G401.6 (cell line): ENCODE measurements at regions not wholly inside any gene's neighbourhood (a gene's known extent, or its start where the extent isn't known, plus 50 kb on each side); places are given as distances from the start of the nearest gene placed in this dataset.
"Not testable (repeated sequence)": the region's sequence is repeated elsewhere in the genome, so short reads cannot be mapped to it uniquely, and the experiment has no call there.

Experiments
- FAIRE-seq: peaks from 2 replicates; lab custom pipeline; 2012; peaks lifted over from hg19 to GRCh38; lab: Jason Lieb, UNC

- FAIRE-seq: no peak
Observed at GRCh38 chr13:101003566-101003965, 329.0 kb upstream of the TMTC4 start.

GRCh38 chr13:100989392-100989791 lies 314.8 kb upstream of the TMTC4 start:
- no peak for FAIRE-seq

- FAIRE-seq: no peak
Observed at GRCh38 chr13:100988921-100989320, 314.3 kb upstream of the TMTC4 start.

- FAIRE-seq: no peak
Observed at GRCh38 chr13:100987948-100988347, 313.4 kb upstream of the TMTC4 start.

GRCh38 chr13:100986571-100986970 lies 312.0 kb upstream of the TMTC4 start:
- no peak for FAIRE-seq

- FAIRE-seq: no peak
Observed at GRCh38 chr13:100984085-100984705, 309.6 kb upstream of the TMTC4 start.

- no peak for FAIRE-seq
Observed at GRCh38 chr13:100983111-100983510, 308.5 kb upstream of the TMTC4 start.

- FAIRE-seq: no peak
Observed at GRCh38 chr13:100980171-100980570, 305.6 kb upstream of the TMTC4 start.

- FAIRE-seq: no peak
Observed at GRCh38 chr13:100977841-100978240, 303.2 kb upstream of the TMTC4 start.

- no peak for FAIRE-seq
Observed at GRCh38 chr13:100976993-100977392, 302.4 kb upstream of the TMTC4 start.

GRCh38 chr13:100975666-100976065 lies 301.1 kb upstream of the TMTC4 start:
- FAIRE-seq: not testable (repeated sequence)

- FAIRE-seq: no peak
Observed at GRCh38 chr13:100962585-100962984, 288.0 kb upstream of the TMTC4 start.

- FAIRE-seq: no peak
Observed at GRCh38 chr13:100961186-100961585, 286.6 kb upstream of the TMTC4 start.

- FAIRE-seq: no peak
Observed at GRCh38 chr13:100958831-100959230, 284.2 kb upstream of the TMTC4 start.

GRCh38 chr13:100957741-100958140 lies 283.1 kb upstream of the TMTC4 start:
- no peak for FAIRE-seq

- no peak for FAIRE-seq
Observed at GRCh38 chr13:100954430-100955305, 280.1 kb upstream of the TMTC4 start.

- no peak for FAIRE-seq
Observed at GRCh38 chr13:100951016-100951415, 276.4 kb upstream of the TMTC4 start.

- FAIRE-seq: not testable (repeated sequence)
Observed at GRCh38 chr13:100948937-100949336, 274.3 kb upstream of the TMTC4 start.

- FAIRE-seq: no peak
Observed at GRCh38 chr13:100946588-100946987, 272.0 kb upstream of the TMTC4 start.

- no peak for FAIRE-seq
Observed at GRCh38 chr13:100944791-100945345, 270.3 kb upstream of the TMTC4 start.

GRCh38 chr13:100942742-100943141 lies 268.1 kb upstream of the TMTC4 start:
- FAIRE-seq: no peak

- no peak for FAIRE-seq
Observed at GRCh38 chr13:100941377-100942368, 267.1 kb upstream of the TMTC4 start.
